HS-27A (cell line): ENCODE measurements at regions not wholly inside any gene's neighbourhood (a gene's known extent, or its start where the extent isn't known, plus 50 kb on each side); places are given as distances from the start of the nearest gene placed in this dataset.

Experiments used
- DNase-seq: peaks from one replicate; pipeline ENCODE4 v3.0.0-alpha.2; 2012; ENCODE audit warnings: low read depth, missing footprints

- no peak for DNase-seq
Measured at GRCh38 chr3:103365467-103365866, 930.7 kb downstream of the ZPLD1 start.

GRCh38 chr3:103367481-103367880 lies 932.7 kb downstream of the ZPLD1 start:
- DNase-seq = no peak

DNA sequence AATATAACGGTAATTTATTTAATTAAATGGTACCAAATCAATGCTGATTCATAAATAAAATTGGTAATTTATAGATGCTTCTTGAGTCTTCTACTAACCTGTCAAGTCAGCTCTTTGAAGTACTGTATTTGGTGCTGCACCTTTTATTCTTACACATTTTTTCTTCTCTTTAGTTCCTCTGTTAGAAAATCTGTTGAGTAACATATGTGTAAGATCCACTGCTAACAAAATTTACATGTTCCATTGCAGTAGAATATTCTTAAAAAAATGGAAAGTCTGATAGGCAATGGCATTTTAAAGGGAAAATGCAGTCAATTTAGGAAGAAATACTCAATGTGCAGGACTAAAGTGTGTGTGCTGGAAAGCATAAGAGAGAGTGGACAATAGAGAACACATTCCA lies 936.6 kb downstream of the ZPLD1 start:
- no peak for DNase-seq

GRCh38 chr3:103372031-103372430 lies 937.2 kb downstream of the ZPLD1 start:
- no peak for DNase-seq

DNA sequence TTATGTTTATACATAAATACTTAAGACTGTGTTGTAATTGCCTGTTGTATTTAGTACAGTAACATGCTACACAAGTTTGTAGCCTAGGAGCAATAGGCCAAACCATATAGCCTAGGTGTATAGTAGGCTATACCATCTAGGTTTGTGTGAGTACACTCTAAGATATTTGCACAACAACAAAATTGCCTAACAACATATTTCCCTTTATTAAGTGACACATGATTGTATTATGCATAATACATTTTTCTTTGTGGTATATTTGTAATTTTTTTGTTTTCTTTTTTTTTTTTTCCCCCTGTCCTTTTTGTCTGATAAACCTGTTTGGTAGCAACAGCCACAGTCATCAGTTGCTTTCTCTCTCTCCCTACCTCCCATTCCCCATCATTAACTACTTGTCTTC lies 945.6 kb downstream of the ZPLD1 start:
- no peak for DNase-seq

GRCh38 chr3:103381296-103382079 lies 946.7 kb downstream of the ZPLD1 start:
- DNase-seq = no peak

- no peak for DNase-seq
Measured at GRCh38 chr3:103385961-103386656, 951.3 kb downstream of the ZPLD1 start.

DNA sequence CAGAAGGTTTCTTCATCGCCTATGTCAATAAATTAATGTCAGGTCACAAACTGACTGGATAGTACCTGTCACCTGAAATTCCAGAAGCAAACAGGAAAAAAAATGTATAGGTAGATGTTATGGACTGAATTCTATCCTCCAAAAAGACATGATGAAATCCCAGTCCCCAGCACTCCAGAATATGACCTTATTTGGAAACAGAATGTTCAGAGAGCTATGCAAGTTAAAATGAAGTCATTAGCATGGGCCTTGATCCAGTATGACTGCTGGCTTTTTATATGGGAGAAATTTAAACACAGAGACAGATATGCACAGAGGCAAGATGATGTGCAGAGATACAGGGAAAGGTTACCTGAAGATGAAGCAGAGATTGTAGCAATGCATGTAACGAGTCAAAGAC lies 953.4 kb downstream of the ZPLD1 start:
- DNase-seq = no peak

- no peak for DNase-seq
Measured at GRCh38 chr3:103389356-103389755, 954.5 kb downstream of the ZPLD1 start.

DNA sequence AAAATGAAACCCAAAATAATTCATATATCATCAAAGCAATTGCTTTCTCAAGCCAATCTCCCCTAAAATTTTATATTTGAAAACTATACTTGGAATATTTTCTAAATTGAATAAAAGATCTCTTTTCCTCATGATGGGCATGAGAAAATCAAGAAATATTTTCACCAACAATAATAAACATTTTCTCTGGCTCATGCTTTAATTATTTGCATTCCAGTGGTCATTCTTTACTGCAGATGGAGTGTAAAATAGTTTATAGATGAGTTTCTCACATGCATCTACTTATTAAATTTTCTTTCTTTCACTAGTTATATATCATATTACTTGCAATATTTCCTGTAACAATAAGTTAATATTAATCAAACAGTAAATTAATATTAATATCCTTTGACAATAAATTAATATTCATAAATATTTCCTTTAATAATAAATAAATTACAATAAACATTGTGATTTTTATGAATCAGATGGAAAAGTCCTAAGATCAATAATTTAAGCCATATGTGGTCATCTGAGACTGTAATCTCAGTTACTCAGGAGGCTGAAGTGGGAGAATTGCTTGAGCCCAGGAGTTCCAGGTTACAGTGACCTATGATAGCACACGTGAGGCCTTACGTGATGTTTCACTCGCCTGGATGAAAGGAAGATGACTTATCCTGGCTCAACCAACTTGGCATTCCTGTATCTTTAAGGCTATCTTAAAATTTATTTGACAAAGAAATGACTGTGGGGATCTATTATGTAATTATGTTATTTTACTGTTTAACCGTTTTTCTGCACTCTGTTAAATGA lies 958.8 kb downstream of the ZPLD1 start:
- no peak for DNase-seq

GRCh38 chr3:103403191-103403590 lies 968.4 kb downstream of the ZPLD1 start:
- no peak for DNase-seq

DNA sequence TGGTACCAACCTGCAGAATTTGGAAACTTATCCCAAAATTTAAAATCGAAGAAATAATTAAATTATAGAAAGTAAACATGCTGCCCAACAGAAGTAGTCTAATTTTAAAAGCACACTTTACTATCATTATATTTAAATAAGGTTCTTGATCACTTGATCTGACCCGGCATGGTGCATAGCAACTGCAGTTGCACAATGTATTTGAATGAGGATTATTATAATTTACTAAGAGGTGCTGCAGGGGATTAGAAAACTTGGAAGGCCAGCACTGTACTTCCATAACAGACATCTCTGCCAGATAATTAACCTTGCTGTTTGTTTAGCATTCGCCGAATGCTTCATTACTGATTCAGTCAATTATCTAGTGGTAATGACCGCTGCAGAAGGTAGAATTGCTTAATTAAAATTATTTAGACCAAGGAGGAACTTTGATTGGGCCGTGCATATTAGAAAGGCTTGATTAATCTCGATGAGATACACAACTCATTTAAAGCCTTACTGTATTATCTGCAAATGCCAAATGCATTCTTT lies 971.6 kb downstream of the ZPLD1 start:
- DNase-seq = no peak

- no peak for DNase-seq
Measured at GRCh38 chr3:103410231-103410630, 975.4 kb downstream of the ZPLD1 start.

DNA sequence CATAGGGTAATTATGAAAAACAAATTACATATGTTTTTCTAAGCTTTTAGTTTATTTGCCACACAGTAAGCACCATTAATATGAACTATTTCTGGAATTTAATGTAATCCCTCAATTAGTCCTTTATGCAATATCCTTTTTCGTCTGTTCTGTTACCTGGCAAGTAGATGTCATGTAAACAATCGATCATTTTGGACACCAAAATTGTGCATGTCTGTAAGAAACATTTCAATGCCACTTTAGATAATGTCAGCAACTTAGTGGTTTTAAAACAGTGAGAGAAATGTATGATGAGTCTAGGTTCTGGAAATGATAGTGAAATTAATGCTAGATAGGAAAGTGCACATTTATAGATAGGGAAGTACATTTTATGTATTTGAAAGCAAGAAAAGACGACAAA lies 986.6 kb downstream of the ZPLD1 start:
- no peak for DNase-seq

DNA sequence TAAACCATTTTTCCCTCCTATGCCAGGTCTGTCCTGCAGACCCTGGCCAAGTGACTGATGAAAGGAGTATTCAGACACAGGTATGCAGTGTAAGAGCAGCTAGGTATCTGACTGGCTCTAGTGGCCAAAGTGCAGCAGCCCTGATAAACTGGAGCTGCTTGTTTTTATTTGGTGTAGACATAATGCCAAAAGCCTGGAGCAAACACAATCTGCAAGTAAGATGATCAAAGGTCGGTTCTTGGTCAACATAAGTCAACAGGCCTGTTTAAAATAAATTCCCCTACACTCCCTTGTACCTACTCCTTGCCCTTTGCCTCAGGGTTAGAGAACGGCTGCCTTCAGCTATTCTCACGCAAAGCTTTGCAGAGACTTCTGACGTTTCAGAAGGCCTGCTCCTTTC lies 1003.1 kb downstream of the ZPLD1 start:
- DNase-seq = no peak

DNA sequence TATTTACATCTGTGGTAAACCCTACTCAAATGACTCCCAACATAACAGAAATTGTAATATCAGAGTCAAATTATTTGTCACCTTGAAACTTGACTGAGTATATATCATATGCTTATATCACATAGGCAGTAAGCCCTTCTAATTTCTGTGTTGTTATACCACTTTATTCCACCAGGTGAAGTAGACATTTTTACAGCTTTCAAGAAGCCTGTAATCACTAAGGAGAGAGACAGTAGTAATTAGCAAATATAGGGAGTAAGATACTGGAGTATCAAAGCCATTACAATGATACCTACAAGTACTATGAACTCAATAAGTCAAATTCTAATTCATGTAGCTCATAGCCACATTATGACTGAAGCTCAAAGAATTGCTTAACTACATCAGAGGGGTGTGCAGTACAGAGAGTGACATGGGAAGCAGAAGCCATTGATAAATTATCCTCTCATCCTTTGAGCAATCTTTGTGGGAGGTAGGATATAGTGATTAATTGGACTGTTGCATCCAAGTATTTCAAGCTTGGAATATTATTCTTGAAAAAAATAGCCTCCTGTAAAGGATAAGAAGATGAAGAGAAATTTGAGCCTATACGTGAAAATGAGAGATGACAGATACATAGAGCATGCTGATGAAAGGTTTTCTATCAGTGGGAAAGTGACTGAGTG lies 1005.9 kb downstream of the ZPLD1 start:
- no peak for DNase-seq

GRCh38 chr3:103446953-103447629 lies 1012.3 kb downstream of the ZPLD1 start:
- no peak for DNase-seq

GRCh38 chr3:103453152-103453551 lies 1018.3 kb downstream of the ZPLD1 start:
- DNase-seq = no peak

DNA sequence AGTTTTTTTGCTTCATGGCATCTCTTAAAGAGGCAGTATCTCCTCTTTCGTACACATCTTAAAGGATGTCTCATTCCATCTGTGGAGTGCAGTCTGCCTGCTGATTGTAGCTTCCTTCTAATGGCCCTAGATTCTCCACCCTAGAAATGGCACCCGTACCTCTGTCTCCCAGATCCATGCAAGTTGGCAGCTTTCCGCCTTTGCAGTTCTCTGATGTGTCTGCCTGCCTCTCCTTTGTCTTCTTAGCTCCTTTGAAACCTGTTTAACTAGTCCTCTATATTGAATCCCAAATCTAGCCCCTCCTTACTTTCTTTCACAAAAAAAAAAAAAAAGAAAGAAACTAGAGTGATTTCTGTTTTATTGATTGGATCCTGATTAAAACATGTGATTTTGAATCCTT lies 1025.0 kb downstream of the ZPLD1 start:
- no peak for DNase-seq

GRCh38 chr3:103470498-103470897 lies 1035.7 kb downstream of the ZPLD1 start:
- no peak for DNase-seq

- no peak for DNase-seq
Measured at GRCh38 chr3:103494011-103494410, 1059.2 kb downstream of the ZPLD1 start.

DNA sequence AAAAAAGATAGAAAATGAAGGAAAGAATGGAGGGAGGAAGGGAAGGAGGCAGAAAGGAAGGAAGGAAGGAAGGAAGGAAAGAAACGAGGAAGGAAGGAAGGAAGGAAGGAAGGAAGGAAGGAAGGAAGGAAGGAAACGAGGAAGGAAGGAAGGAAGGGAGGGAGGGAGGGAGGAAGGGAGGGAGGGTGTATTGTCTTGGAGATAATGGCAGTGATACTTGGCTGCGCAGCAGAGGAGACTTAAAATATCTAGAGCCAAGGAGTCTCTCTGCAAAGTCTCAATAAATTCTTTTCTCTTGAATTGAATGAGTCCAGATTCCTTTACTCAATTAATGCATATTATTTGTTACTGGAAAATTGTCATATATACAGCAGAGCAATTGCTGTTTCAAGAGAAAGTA lies 1059.7 kb downstream of the ZPLD1 start:
- no peak for DNase-seq
